ENCODE measurements at regions not wholly inside any gene's neighbourhood (a gene's known extent, or its start where the extent isn't known, plus 50 kb on each side); places are given as distances from the start of the nearest gene placed in this dataset.
A peak's percentile ranks its signal among the peaks of the same experiment; 100 is the strongest.
"Not testable (repeated sequence)": the region's sequence is repeated elsewhere in the genome, so short reads cannot be mapped to it uniquely, and the experiment has no call there.

DNA sequence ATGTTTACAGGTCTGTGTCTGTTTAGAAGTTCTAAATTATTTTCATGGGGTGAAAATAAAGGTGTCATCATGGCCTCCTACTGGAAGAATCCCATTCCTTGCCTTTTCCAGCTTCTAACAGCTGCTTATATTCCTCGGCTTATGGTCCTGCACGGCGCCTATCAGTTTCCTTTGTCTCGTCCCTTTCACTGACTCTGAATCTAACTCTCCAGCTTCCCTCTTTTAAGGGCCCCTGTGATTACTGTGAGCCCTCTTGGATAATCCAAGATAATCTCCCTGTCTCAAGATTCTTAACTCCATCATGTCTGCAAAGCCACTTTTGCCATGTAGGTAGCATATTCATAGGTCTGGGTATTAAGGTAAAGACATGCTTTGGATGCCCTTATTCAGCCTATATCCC, 441.0 kb upstream of the ERCC4 start:
- no peak for DNase-seq

DNA sequence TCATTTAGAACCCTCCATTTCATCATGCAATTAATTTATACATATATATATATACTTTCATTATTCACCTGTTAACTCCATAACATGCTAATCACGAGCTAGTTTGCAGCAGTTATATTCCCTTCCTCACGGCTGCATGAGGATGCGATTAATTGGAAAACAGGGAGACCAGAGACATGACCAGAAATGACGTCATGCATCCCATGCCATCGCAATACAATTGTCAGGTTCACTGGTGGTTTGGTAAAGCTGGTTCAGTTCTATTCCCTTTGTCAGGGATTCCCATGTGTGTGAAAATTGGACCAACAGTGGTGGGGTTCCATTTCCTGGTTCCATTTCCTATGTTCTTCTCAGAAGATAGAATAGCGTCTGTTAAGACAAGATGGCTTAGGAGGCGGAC, 440.4 kb upstream of the ERCC4 start:
- no peak for DNase-seq

DNA sequence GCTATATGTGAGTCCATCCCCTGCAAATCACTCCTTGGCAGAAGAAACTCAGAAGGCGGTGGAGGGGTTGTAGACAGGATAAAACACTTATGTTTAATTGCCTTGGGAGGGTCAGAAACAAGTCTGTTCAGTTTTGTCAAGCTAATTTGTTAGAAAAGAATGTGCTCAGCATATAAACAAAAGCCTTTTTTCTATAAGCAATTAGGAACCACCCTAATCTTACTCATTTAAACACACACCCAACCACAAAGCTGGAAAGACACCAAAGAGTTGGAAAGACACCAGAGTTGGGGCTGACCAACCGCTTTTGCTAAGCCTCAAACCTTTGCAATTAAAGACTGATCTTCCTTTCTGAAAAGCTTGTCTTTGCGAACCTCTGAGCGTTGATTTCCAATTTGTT, 439.2 kb upstream of the ERCC4 start:
- DNase-seq: no peak

DNA sequence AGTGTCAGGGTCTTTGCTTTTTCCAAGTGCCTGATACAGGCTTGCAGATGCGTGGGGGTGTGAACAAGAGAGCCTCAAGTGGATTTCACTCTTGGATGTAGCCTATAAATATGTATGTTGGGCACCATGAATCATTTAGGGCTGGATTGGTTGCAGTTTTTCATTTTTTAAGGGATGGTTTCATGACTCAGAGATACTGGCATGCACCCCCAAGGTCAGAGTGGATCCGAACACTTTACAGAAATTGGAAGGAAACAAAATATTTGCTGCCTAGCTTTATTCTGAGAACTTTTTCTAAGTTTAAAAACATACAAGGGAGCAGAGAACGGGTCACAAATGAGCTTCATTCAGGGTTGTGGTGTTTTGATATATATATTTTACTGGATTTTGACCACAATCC, 436.8 kb upstream of the ERCC4 start:
- no peak for DNase-seq

DNA sequence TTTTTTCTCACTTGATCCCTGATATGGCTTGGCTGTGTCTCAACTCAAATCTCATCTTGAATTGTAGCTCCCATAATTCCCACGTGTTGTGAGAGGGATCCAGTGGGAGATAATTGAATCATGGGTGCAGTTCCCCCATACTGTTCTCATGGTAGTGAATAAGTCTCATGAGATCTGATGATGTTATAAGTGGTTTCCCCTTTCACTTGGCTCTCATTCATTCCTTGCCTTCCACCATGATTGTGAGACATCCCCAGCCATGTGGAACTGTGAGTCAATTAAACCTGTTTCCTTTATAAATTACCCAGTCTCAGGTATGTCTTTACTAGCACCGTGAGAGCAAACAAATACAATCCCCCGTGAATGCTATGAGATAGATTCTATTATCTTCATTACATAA, 430.5 kb upstream of the ERCC4 start:
- not testable (repeated sequence) for DNase-seq

DNA sequence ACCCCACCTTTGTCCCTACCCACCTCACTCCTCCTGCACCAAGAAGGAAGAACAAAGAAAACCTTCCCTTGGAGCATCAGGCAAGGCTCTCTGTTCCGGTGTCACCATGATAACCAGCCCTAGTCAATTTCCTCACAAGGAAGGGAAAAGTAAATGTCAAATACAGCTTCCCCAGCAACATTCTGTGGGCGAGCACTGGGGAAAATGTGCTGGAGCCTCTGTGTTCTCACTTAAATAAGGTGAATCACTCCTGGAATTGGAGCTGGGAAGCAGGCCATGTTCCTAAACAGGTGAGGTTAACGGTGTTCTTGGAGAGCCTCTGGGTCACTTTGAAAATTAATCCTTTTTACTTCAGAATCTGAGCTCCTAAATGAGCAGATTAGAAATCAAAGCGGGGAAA, 427.9 kb upstream of the ERCC4 start:
- DNase-seq: no peak

DNA sequence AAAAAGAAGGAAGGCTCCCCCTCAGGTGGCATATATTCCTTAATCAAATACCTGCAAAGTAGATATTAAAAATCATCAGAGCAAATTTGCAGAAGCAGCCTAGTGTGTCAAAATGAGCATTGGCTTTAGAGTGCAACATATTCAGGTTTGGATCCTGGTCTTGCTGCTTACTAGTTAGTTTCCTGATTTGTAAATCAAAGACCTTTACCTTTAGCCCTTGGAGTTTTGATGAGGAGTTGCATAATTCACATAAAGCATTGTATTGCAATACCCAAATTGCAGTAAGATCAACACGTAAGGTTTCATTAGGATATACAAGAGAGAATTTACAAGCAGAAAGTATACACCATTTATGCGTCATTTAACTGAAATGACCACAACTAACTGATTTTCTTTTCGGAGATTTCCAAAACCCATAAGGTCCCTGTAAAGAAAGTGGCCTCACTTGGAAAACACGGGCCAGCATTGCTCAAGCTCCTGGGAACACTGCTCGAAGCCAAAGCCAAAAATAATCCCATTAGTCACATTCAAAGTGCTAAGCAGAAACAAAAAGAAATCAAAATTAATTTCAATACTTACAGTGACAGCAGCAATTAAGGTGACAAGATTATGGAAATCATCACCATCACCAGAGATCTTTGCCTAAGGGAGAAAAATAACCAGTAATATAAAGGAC, 415.9 kb upstream of the ERCC4 start:
- no peak for DNase-seq

DNA sequence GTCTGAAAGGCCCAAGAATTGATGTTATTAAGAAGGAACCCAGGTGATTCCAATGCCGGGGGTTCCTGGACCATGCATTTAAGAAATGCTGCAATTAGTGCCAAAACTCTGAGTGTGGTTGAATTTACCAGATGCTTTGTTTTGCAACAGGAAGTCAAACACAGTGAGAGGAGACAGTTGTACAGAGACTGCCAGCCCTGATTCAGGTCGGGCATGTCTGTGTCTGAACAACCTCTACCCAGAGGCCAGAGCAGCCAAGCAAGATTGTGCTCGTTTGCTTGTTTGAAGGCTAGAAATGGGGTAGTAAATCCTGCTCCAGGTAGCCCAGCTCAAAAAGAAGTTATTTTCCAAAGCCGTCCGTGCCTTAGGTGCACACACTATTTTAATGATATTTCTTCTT, 412.4 kb upstream of the ERCC4 start:
- no peak for DNase-seq

DNA sequence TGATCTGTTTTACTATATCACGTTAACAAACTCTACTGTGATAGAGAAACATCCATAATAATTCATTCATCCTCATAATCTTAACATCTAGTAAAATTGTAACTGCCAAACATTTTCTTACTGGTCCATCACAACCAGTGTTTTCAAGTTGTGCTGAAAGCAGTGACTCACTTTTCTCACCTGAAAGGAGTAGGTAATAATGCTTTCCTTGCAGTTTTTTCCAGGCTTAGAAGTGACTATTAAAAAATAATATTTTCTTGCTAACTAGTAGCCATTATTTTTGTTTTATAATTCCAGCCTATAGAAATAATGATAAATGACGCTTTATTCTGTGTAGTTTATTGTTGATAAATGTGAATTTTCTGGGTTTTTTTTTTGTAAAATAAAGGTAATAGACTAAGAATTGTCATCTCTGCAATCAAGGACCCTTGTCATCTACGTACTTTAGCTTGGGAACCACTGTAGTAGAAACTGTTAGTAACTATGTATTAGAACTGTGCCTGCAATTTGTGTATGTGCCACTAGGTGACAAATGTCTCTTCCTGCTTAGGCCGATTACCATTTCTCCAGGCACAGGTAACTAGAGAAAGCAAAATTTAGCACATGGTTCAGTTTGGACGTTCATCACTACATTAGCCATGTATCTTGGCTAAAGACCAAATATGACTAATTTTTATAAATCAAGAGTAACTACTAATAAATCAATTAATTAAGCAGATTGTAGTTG, 409.4 kb upstream of the ERCC4 start:
- peak; percentile 10 for DNase-seq

DNA sequence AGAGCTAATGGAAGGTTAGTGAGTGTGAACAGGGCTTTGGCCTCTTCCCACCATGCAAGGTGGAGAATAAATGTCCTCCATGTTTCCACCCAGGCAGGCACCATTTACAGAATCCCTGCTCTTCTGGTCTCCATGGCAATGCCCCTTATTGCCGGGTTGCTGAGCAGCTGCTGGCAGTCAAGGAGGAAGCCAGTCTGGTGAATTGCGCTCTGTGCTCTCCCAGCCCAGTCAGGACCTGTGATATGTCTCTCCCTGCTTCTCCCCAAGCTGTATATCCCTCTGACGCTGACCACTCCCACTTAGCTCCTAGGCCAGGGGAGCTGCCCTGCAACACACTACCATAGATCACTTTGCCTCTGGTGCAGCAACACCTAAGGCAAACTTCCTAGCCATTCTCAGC, 402.1 kb upstream of the ERCC4 start:
- DNase-seq: no peak

DNA sequence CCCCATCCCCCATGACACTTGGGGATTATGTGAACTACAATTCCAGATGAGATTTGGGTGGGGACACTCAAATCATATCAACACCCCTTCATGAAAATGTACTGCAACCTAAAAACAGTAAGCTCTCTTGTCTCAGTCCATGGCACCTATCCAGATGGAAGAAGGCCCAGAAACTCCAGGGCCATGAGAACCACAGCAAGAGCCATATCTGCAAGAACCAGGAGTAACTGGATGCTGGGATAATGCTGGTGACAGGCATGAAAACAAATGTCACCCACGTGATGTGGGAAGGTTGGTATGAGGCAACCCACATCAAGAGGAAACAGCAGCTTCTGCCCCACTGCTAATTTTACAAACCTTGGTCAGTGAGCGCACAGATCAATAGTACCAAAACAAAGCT, 400.1 kb upstream of the ERCC4 start:
- DNase-seq: no peak

DNA sequence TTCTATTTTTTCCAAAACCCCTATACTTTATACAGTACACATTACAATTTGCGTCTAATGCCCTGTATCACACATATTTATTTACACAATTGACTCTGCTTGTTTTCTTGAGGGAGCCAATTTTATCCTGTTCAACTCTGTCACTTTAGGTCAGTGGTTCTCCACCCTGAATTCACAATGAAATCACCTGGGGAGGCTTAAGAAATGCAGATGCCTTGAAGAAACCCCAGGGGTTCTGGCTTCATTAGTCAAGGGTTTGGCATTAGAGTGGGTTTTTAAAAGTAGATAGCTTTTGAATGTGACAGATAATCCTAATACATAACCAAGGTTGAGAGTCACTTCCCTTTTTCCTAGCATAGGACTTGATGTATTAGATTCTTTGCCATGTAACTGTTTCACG, 398.6 kb upstream of the ERCC4 start:
- DNase-seq: no peak

DNA sequence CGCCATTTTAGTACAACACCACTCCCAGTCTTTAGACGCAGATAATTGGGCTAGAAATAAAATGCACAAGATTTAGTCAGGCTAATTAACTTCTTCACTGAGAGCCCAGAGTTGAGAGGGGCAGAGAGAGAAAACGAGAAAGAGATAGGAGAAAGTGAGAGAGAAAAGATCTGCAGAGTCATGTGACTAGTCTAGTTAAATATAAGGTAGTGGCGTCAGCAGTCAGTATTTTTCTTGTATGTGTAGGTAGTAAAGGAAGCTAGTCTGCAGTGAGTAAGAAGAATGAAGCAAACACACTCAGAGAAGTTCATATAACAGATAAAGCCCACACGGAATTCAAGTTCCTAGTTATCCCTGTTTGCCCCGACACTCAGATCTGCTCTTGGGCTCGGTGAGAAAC, 392.6 kb upstream of the ERCC4 start:
- DNase-seq: no peak

DNA sequence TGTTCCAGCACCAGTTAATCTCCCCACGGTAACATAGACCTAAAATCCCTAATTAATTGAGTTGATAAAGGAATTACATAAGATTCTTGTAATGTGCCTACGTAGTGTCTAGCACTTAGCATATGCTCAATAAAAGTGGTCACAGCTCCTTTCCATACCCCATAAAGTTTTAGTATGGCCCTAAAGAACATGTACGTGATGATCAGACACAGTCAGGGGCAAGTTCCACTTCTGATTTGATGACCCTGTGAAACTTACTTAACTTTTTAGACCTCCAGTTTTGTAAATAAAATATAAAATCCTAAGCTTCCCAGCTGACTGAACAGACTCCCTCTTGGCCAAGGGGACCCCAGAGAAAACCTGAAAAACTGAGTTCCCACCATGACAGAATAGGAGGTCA, 391.3 kb upstream of the ERCC4 start:
- DNase-seq: no peak

DNA sequence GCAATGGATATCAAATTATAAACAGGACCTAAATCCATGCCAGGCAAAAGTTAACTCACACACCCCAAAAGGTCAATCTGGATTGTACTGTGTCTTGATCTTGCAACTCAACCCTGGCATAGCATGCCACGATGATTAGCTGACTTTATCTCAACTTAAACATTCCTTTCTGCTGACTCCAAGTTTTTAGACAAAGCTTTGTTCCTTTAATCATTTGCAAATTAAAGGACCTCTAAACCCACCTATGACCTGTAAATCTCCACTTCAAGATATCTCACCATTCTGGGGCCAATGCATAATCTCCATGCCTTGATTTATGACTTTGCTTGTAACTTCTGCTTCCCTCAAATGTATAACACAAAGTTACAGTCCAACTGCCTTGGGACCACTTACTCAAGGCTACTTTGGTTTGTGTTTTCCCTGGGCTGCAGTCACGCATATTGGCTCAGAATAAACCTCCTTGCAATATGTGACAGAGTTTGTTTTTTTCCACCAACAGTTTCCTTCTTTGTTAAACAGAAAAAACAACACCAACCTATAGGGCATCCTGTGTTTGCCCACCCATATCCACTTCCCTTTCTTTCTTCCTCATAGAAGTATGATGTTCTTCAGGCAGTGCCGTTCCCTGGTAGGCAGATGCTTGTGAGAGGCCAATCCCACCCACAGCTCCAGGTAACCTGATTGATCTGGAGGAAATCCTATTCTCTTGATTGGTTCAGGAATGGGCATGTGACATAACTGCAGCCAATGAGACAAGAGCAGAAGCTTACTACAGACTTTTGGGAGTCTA, 390.6 kb upstream of the ERCC4 start:
- no peak for DNase-seq

DNA sequence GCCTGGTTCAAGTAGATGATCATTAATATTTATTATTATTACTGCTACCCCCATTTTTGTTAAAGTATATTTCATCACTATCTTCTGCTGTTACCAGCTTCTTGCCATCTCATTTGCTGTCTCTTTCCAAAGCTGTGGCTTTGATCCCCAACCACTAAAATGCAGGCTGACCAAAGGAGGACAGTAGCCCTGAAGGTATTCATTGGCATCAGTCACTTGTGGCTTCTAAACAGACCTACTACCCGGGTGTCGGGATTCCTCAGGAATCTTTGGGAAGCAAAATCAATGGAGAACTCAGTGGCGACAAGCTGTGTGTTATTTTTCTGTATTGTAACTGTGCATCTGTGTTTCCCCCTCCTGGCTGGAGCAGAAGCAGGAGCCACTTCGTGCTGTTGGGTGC, 379.2 kb upstream of the ERCC4 start:
- no peak for DNase-seq

DNA sequence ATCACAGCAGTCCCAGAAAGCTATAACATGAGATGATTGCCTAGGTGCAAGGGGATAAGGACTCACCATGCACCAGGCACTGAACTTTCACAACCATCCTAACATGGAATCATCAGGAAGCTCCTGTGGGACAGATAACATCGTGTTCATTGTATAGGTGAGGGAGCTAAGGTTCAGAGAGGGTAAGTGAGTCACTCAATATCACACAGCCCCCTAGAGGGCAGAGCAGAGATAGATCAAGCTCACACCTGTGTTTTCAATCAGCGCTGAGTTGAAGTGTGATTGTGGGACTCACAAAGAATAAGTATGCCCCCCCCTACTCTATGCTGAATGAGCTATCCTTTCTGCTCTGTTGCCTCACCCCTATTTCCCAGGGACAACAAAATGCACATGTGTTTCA, 377.7 kb upstream of the ERCC4 start:
- DNase-seq: no peak

DNA sequence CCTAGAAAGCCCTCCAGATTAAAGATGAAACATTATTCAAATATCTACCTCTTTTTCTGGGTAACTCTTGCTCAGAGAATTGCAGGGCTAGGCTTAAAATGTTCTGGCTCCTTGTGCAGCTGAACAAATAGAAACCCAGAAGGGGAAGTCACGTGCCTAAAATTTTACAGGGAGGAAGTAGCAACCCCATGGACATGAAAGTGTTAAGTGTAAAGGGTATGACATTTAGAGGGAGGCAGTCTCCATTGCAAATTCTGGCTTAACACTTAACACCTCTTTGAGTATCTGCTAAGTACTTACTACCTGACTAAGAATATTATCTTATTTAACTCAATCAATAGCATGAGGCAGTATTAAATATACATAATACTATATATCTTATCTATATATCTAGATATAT, 376.1 kb upstream of the ERCC4 start:
- no peak for DNase-seq

DNA sequence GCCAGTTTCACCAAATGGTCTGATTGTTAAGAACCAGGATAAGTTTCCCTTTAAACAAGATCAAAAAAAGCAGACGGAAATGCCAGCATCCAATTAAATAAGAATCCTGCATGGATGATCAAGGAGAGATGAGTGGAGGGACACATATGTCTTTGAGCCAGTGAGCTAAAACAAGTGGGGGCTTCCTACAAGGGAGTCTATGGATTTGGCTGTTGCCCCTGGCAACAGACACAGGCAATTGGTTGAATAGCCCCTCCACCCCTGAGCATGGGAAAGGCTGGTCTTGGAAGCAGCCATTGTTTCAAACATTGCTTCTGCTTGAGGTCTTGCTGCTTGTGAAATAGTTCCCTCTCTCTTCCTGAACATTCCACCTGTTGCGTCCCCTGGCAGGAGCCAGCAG, 374.7 kb upstream of the ERCC4 start:
- DNase-seq: no peak

DNA sequence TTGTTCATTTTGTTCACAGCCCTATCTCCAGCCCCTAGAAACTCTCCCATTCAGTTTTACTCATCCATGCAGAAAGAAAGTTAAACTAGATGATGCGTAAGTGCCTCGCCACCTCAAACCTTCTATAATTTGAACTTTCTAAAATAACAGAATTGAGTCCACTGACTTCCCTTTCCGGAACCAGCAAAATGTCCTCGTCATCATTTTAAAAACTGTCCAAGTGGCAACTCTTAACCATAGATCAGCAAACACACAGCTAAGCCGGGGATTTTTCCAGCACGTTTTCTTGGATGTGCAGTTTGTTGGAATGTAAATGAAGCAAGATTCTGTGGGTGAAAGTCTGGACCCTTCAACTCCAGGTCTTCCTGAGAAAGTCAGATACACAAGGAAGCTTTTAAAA, 369.7 kb upstream of the ERCC4 start:
- no peak for DNase-seq

DNA sequence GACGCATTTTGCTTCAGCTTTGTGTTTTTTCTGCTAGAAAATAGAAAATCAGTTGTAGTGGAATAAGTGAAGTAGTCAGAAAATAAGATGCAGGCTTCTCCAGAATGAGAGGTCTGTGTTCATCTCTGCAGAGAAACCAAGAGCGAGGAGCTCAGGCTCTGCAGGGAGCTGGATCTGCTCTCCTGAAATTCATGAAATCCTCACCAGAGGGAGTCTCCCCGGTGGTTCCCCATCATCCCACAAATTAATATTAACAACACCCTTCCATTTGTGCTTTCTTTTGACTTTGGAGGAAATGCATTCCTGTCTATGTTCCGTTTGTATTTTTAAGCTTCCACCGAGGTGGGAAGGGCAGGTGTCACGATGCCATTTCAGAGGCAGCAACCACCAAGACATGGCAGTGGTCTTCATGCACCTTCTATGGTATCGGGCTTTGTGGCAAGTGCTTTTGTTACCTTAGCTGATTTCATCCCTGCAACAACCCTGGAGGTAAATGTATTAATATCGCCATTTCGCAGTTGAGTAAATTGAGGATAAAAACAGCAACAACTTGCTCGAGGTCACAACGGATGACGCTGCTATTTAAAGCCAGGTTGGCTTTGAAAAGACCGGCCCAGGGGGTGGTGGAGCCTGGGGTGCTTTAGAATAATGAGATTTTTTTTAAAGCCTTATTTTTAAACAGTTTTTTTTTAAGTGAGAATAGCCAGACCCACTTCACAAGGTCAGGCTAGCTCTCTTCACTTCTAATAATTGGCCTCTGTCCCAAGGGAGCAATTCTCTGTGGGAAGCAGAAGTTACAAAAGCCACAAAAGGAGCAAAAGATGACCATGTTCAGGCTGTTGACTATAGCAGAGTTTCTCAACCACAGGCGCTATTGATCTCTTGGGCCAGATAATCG, 367.6 kb upstream of the ERCC4 start:
- no peak for DNase-seq

DNA sequence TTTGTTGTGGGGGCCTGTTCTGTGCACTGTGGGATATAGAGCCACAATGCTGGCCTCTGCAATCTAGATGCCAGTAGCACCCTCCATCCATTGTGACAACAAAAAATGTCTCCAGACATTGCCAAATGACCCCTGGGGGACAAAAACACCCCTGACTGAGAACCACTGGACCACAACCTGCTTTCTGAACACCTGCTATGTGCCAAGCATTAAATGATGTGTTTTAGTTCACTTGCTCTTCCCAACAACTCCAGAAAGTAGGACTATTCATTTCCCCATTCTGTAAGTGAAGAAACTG, 367.0 kb upstream of the ERCC4 start:
- DNase-seq: no peak

DNA sequence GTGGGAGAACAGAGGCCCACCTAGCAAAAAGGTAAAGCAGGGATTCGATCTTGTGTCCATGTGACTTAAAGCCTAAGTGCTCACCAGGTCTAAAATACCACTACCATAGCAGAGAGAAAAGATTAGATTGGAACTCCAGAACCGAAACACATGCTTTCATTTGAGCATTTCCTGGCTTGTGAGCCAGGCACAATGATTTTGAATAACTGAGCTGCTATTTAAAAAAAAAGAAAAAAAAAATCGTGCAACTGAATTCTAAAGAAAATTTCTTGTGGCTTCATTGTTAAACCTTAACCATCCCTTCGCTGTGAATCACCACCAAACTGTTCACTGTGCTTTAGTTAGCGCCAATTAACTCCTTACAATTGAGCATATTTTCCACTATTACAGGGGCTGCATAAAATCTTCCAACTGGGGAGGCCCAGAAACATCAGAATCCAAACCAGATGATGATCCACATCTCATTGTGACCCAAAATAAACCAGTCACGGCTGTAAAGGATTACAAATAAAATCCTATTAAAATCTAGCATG, 366.4 kb upstream of the ERCC4 start:
- DNase-seq: no peak

All from NCI-H526 treated with DMSO at 0.1 percent for 48 hours (cell line).